K562 (cell line): ENCODE measurements at regions not wholly inside any gene's neighbourhood (a gene's known extent, or its start where the extent isn't known, plus 50 kb on each side); places are given as distances from the start of the nearest gene placed in this dataset.

Experiments used
- CBX1 ChIP-seq: sonication (generic); IDR thresholded peaks from 2 replicates; pipeline ENCODE4 v1.6.1; 2016; ENCODE audit warnings: antibody characterized with exemption, low read depth, mild to moderate bottlenecking
- KAT8 ChIP-seq: fragments of 450-650 bp; IDR thresholded peaks from 2 replicates; pipeline ENCODE4 v1.6.1; 2016; ENCODE audit warnings: low read depth, mild to moderate bottlenecking
- SREBF2 ChIP-seq: sonication (generic); formaldehyde crosslinking; IDR thresholded peaks from 2 replicates; pipeline ENCODE4 v1.4.0; 2020; ENCODE audit warnings: mild to moderate bottlenecking, missing genetic modification reagents
- ZNF431 ChIP-seq: sonication (generic); formaldehyde crosslinking; IDR thresholded peaks from 2 replicates; pipeline ENCODE4 v1.8.0; 2022; ENCODE audit warnings: mild to moderate bottlenecking, missing genetic modification reagents
- TF ChIP-seq, protein P1 (sequence below): IDR thresholded peaks from 3 replicates; pipeline ENCODE4 v1.6.1; 2011; ENCODE audit warnings: borderline replicate concordance, mild to moderate bottlenecking, moderate library complexity; ENCODE audit not compliant: insufficient read length; ENCODE audit errors: extremely low read depth
- TF ChIP-seq, protein P2 (sequence below): fragments of 250-450 bp; sonication (Bioruptor Pico); IDR thresholded peaks from 2 replicates; pipeline ENCODE4 v1.5.0; 2022; ENCODE audit warnings: mild to moderate bottlenecking

DNA sequence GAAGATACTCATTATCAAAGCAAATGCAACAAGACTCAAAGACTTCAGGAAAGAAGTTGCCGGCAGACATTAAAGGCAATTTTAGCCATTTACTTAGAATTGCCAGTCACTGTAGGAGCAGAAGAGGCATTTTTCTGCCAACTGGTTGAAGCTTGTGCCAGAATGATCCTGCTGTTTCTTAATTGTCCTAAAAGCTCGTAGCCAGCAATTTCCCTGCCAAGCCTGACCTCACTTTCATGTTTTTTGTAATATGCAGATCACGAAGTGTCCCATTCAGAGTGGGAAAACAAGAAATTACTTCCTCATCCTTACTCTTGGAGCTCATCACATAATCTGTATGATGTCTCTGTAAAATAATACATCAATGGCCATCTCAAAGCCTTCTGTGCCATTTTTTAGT, 130.9 kb upstream of the ANKRD1 start:
- no peak for TF ChIP-seq ZNF431 (CRISPR knock-in tag)
- TF ChIP-seq KAT8: no peak
- TF ChIP-seq, protein P1, sequence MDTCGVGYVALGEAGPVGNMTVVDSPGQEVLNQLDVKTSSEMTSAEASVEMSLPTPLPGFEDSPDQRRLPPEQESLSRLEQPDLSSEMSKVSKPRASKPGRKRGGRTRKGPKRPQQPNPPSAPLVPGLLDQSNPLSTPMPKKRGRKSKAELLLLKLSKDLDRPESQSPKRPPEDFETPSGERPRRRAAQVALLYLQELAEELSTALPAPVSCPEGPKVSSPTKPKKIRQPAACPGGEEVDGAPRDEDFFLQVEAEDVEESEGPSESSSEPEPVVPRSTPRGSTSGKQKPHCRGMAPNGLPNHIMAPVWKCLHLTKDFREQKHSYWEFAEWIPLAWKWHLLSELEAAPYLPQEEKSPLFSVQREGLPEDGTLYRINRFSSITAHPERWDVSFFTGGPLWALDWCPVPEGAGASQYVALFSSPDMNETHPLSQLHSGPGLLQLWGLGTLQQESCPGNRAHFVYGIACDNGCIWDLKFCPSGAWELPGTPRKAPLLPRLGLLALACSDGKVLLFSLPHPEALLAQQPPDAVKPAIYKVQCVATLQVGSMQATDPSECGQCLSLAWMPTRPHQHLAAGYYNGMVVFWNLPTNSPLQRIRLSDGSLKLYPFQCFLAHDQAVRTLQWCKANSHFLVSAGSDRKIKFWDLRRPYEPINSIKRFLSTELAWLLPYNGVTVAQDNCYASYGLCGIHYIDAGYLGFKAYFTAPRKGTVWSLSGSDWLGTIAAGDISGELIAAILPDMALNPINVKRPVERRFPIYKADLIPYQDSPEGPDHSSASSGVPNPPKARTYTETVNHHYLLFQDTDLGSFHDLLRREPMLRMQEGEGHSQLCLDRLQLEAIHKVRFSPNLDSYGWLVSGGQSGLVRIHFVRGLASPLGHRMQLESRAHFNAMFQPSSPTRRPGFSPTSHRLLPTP: no peak
- TF ChIP-seq CBX1: no peak
- TF ChIP-seq, protein P2, sequence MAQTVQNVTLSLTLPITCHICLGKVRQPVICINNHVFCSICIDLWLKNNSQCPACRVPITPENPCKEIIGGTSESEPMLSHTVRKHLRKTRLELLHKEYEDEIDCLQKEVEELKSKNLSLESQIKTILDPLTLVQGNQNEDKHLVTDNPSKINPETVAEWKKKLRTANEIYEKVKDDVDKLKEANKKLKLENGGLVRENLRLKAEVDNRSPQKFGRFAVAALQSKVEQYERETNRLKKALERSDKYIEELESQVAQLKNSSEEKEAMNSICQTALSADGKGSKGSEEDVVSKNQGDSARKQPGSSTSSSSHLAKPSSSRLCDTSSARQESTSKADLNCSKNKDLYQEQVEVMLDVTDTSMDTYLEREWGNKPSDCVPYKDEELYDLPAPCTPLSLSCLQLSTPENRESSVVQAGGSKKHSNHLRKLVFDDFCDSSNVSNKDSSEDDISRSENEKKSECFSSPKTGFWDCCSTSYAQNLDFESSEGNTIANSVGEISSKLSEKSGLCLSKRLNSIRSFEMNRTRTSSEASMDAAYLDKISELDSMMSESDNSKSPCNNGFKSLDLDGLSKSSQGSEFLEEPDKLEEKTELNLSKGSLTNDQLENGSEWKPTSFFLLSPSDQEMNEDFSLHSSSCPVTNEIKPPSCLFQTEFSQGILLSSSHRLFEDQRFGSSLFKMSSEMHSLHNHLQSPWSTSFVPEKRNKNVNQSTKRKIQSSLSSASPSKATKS (CRISPR knock-in tag): no peak
- TF ChIP-seq SREBF2 (CRISPR knock-in tag): no peak
